ENCODE measurements at regions not wholly inside any gene's neighbourhood (a gene's known extent, or its start where the extent isn't known, plus 50 kb on each side); places are given as distances from the start of the nearest gene placed in this dataset.
"Not testable (repeated sequence)": the region's sequence is repeated elsewhere in the genome, so short reads cannot be mapped to it uniquely, and the experiment has no call there.

DNA sequence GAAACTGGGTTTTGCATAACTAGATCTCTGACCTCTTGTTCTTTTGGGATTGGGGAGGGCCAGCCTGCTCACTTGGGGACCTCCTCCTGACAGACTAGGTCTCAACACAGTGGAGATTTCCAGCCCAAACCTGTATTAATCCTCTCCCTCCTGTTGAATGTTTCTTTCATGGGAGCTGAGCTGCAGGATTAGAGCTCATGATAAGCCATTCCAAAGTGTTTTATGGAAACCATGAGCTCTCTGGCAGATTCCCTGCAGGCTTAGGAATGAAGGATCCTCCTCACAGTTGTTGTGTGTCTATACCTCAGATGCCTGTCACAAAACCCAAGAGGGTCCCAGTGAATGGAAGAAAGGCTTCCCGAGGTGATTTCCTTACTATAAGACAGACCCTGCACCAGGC lies 248.4 kb upstream of the B3GAT1 start:
- DNase-seq: no peak

DNA sequence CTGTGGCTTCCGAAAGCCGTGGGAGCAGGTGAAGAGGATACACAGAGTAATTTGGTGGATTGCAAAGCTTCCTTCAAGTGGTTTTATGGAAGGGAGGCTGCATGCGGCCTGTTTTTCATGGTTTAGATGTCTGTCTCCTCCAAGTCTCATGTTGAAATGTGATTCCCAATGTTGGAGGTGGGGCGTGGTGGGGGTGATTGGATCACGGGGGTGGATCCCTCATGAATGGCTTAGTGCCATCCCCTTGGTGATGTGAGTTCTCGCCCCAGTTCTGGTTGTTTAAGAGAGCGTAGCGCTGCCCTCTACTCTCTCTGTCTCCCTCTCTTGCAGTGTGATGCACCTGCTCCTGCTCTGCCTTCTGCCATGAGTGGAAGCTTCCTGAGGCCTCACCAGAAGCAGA lies 247.8 kb upstream of the B3GAT1 start:
- DNase-seq: no peak

DNA sequence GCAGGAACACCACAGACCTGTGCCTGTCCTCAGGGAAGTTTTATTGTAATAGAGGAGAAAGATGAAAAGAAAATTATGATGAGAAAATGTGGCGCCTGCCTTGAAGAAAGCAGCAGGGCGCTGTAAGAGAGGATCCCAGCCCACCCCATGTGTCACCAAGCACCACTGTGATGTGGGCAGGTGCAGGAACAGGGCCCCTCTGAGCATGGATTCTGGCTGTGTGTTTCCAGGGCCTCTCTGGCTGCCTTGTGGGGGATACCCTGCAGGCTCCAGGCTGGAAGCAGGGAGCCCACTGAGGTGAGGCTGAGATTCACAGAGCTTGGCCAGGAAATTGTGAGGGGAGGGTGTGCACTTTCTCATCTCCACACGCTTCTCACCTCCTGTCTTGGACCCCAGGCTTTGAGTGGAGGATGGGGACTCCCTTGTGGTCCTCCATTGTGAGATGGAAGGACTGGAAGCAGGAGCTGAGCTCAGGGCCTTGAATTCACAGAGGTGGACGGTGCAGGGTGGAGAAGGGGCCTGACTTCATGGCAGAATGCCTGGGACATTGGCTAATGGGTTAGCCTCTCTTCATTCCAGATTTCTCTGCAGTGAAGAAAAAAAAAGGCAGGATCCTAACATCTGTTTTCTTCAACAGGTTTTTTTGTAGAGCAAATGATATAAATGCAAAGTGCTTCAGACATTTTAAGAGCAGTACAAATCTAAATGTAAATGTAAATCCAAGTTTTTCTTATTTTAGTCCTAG lies 246.6 kb upstream of the B3GAT1 start:
- no peak for DNase-seq

DNA sequence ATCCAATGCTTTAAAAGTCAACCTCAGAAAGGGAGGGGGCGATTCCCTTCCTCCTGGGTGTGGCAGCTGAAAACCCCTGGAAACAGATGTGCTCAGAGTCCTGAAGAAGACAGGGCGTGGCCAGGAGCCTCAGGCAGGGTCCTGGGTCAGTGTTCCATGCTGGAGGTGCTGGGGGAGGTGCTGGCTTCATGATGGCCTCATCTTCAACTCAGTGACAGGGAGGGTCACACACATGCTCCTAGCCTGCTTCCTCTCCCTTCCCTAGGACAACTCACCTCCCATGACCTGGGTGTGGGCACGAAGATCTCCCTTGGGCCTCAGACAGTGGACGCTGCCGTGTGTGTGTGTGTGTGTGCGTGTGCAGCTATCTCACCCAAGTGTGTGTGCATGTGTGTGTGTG lies 245.6 kb upstream of the B3GAT1 start:
- no peak for DNase-seq

DNA sequence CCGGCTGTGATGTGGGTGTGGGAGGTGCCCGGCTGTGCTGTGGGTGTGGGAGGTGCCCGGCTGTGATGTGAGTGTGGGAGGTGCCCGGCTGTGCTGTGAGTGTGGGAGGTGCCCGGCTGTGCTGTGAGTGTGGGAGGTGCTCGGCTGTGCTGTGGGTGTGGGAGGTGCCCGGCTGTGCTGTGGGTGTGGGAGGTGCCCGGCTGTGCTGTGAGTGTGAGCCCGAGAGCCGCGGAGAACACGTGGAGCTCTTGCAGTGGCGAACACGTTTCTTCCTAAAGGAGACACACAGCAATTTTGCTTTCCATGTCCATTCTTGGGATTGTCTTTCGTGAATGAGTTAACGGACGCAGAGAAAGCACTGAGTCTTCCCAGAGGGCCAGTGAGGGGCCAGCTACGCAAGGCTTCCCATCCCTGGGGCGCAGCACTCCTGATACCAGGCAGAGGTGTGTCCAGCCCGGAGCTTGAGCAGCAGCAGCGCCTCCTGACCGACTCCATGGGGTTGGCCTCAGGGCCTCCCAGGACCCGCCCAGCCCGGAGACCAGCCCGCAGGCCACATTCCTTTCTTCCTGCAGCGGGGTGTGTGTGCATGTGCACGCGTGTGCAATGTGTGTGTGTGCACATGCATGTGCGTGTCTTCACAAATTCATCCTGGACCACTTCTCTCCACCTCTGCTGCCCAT lies 245.0 kb upstream of the B3GAT1 start:
- DNase-seq: no peak

DNA sequence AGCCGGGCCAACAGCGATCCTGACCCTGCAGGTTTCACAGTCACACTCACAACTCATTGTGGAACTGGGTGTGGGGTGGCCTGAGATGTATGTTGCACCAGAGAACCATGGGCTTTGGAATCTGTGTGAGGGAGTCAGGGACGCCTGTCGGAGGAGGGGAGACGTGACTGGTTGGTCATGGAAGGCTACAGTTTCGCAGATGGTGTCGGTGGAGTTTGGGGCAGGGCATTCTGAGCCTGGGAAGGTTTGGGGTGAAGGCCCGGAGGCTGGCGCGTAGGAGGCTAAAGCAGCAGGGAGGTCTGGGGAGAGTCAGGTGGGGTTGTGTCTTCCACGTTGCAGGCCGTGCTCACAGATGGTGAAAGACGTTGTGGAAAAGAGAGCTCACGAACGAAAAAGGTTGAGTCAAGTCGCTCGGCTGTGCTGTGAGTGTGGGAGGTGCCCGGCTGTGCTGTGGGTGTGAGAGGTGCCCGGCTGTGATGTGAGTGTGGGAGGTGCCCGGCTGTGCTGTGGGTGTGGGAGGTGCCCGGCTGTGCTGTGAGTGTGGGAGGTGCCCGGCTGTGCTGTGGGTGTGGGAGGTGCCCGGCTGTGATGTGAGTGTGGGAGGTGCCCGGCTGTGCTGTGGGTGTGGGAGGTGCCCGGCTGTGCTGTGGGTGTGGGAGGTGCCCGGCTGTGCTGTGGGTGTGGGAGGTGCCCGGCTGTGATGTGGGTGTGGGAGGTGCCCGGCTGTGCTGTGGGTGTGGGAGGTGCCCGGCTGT lies 244.2 kb upstream of the B3GAT1 start:
- DNase-seq: not testable (repeated sequence)

DNA sequence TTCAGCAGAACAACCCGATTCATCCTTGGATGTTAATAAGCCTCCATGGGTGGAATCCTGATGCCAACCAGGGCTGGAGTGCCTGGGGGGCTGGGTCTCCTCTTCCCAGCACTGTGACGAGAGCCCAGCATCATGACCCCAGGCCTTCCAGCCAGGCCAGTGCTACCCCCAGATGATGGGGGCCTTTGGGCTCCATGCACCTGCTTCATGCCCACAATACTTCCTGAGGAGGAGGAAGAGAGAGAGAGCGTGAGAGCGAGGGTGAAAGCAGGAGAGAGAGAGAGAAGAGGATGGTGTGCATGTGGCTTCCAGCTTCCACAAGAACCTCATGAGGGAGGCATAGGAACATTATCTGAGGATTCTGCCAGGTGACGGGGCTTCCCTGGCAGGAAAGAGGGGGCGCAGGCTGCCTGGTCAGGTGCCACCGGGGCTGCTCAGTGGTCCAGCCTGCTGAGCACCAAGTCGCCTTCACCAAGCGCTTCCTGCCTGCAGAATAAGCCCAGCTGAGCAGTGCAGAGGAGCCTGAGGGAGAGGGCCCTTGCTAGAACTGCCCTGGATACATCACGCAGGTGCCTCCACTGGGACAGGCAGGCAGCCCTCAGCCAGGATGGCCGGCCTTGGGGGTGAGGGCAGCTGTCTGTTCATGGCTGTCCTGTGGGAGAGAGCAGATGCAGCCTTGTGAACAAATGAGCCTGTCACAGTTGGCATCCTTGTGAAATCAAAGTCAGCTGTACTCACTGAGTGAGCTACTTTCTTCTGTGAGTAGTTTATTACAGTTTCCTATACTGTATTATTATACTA lies 243.3 kb upstream of the B3GAT1 start:
- no peak for DNase-seq

DNA sequence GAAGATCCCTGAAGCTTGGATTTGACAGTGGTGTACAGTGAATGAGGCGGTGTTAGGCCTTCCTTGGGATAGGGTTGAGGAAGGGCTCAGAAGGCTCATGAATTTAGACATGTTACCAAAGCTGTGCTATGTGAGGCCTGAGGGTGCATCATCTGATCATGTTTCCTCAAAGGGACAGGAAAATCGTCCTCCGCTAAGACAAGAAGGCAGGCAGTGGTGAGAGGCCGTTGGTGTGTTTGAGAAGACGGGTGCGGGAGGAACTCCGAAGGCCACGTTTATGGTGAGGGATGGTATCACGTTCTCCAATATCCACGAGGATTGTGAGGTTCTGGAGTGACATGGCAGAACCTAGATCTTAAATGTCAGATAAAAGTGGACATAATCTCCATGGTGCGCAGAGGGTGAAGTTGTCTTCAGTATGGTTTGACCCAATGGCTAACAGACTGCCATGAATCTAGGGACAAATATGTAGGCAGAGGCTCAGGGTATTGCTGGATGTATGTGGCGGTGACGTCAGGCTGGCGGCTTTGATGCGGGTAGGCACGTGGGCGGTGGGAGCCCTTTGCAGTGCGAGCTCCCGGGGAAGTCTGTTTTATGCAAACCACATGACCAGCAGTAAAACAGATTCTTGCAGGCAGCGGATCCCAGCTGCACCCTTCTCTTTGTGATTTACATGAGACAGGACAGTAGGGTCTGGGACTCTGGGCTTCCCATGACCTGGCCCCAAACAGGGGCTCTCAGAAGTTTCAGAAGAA lies 242.3 kb upstream of the B3GAT1 start:
- no peak for DNase-seq

DNA sequence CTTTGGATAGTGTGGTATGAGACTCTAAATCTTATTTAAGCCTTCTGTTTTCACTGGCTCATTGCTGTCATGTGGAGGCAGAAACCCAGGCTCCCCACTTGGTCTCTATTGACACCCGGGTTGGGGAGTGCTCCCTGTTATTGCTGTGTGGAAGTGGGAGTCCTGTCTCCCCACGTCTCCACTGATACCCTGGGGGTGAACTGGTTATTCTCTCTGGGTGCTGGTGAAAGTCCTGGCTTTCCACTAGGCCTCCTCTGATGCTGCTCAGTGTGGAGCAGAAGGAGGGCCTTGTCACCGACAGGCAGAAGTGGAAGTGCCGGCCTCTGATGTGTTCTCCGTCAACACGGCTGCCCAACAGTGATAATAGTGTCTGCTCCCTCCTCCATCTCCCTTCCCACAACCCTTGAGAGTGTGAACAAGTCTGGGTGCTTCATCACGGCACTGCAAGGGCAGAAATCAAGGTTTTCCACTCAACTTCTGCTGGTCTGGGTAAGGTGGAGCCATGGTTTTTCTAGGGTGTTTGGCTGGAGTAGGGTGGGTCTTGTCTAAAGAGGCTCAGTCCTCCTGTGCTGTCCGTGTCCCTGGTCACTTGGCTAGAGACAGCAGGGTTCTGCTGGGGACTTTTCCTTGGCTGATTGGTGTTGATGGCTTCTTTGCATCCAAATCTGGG lies 240.7 kb upstream of the B3GAT1 start:
- no peak for DNase-seq

DNA sequence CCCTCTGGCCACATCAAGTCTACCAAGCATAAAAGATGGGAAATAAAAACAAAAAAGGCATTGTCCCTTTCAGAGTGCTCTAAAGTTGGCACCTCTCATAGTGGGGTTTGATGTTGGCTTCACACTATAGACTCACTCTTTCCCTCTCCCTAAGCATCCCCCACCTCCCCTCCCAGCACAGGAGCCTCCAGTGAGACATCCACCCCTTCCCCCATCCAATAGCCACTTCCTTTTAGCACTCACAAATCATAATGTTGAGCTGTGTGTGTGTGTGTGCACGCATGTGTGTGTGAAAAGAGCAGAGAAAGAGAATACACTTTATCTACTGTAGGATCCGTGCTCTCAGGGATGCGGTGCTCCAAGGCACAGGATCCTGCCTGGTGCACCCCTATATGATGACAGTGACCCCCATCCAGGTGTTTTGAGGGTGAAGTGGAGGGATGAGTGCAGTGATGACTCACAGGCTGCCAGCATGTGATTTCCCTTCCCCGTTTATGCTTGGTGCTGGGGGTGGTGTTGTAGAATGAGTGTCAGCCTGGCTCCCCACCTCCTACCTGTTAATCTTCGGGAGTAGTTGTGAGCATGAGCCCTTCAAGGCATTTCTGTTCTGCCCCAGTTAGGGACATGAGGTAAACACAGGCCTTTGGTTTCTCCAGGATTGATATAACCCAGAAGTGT lies 235.2 kb upstream of the B3GAT1 start:
- DNase-seq: no peak

DNA sequence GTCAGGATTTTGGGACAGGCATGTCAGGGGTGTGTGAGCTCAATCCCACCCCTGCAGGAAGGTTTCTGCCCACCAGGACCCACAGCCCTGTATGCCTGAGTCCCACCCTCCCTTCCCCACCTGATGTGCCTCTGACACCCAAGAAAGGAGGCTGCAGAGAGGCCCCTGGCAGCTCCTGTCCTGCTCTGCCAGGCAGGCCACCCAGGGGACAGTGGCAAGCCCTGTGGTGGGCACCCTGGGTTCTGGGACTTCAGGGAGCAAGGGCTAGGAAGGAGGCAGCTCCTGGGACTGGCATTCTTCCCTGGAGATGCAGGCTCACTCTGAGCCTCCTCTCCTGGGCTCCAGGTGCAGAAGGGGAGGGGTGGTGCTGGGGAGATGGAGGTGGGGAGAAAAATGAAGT lies 234.5 kb upstream of the B3GAT1 start:
- no peak for DNase-seq

DNA sequence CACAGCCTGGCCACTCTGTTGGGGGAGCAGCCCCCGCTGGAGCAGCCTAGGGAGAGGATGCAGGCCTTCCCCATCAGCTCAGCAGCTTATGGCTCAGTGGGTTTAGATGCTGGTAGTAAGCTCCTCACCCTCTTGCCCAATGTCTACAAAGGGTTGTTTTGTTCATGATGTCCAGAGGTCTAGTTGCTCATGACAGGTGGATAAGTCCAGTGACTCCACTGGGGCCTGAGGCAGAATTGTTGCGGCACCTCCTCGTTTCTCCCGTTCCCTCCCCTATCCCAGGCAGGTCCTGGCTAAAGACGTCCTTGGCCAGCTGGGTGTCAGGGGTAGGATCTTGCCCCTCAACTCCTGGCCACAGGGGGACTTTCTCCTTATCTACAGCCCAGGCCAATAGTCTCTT lies 233.5 kb upstream of the B3GAT1 start:
- no peak for DNase-seq

DNA sequence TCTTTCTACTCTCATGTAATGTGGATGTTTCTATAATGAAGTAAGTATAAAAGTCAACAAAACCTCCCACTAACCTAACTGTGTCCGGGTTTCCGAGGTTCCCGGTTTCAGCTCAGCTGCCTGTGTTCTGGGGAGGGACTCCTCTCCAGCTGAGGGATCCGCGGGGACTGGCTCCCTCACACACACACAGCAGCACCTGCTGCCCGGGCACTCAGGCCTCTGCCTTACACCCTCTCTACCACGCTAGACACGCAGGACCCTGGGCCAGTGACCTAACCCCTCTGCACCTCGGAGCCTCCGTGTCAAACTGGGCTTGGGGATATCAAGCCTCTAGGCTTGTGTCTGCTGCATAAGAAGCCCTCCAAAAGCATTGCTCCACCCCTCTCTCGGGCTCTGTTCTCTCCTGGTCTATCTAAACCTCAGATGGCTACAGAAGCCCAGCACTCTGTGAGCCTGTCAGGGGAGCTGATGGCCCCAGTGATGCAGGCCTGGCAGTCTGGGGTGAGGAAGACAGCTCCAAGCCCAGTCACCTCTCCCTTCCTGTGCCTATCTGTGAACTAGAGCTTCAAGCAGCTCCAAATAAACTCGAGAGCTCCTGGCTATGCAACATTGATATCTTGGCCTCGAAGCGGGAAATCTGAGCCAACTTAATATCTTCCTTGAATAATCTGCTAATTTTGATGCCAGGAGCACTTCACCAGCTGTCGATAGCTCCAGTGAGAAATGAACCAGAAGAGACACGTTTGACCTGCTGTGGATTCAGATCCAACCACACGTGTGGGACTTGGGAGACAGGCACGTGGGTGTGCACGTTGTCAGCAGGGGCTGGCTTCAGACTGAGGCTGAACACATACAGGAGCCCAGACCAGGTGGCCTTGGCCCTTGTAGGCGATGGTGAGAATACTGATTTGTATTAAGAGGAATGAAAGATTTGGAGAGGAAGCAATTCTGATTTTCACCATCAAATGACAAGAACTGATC lies 232.7 kb upstream of the B3GAT1 start:
- DNase-seq: no peak

DNA sequence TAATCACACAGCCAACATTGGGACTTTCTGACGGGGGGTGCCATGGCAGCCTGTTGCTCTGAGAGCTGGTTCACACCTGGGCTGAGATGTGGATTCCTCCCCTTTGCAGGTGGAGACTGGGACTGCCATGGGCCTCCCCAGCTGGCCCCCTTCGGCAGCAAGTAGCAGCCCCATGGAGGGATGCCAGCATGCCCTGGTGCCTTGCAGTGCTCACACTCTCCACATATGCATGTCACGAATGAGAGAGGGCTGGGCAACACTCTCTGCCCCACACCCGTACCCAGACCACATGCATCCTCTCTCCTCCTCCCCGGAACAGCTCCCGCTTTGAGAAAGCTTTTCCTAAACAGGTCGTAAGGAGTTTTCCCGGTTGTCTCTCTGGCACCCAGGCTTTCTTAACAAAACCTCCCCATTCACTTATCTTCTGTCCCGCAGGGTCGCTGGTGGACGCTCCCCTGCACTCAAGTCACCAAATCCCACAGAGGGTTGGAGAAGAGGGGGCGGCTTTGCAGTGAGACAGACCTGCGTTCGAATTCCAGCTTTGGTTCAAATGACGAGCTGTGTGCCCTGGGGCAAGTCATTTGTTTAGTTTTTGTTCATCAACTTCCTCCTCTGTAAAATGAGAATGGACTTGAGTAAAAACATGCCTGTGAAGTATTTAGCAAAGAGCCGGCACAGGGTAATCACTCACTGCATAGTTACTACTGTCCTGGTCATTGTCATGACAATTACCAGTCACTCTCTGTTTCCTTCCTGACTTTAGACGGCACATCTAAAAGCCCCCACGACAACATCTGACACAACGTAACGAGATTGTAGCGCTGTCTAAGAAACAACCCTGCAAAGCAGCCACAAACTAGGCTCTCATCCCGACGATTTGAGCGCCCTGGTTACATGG lies 231.3 kb upstream of the B3GAT1 start:
- no peak for DNase-seq

DNA sequence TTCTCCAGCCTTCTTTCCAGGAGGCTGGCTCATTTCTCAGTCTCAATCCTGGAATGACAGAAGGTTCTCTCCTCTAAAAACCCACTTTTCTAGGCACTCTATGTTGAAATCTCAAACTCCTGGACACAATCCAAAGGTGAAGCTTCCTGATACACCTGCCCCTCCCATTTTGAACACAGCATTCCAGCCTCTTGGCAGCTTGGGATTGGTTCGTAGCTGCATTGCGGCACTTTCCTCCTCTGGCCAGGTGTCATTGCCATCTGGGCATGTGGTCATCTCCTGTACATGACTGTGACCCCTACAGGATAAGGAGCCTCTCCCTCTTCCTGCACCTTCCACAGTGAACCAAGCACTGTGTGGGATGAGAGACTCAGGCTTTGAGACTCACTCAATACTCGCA lies 230.2 kb upstream of the B3GAT1 start:
- no peak for DNase-seq

DNA sequence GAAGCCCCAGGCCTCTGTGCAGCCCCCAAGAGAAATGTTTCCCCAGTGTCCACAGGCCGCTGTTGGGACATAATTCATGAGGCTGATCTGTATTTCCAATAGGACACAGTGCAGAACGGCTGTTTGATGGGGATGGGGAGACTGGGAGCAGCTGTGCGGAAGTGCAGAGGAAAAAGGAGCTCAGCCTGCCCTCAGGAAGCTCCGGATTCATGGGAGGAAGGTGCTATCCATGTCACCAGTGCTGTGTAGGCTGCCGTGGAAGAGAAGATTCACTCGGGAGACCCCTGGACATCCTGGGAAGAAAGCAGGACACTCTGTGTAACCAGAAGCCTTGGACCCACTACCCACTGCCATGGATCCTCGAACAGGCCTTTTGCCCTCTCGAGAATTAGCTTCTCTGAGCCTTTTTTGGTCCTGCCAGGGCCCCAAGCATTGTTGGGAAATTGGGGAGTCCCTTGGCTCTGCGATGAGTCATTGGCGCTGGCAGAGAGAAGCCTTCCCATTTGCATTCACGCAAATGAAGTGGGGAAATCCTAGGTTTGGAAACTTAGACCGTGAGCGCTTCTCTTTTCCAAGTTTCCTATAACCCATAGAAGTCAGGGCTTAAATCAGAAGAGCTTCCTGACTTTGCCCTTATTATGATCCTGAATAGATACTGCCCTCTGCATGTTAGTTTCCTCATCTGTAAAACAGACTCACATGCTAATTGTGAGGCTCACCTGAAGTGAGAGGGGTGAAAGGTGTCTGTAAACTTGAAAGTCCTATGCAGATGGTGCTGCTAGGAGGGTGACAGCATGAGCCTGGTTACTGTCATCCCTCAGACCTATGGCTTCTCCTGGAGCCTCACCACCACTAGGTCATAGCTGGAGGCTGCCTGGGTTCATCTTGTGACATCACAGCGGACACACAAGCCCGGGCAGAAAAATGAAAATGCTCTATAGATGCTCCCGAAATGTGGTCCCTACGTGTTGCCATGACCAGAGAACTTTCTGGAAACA lies 229.2 kb upstream of the B3GAT1 start:
- DNase-seq: no peak

DNA sequence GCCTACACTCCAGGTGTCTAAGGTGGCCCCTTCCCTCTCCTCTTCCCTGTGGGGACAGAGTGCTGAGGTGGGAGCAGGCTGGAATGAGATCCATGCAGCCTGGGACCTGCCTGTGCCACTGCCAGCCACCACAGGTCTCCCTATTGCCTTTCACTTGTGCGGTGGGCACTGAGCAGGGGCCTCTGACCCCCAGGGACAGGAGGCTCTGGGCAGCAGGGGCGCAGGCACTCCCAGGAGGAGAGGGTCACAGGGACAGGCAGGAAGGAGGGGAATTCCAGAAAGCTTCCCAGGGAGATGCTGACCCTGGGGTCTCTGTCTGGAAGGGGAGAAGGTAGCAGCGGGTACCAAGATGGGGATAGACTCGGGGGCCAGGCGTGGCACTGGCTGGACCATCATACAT lies 228.5 kb upstream of the B3GAT1 start:
- no peak for DNase-seq
